Pancreas (tissue), 10 donors: ENCODE measurements at regions not wholly inside any gene's neighbourhood (a gene's known extent, or its start where the extent isn't known, plus 50 kb on each side); places are given as distances from the start of the nearest gene placed in this dataset.
"Not testable (repeated sequence)": the region's sequence is repeated elsewhere in the genome, so short reads cannot be mapped to it uniquely, and the experiment has no call there.

Experiments used
- ATAC-seq, 4 donors: fragments of 200-7000 bp; cut with Tn5 transposase; one replicate each; pipeline versions ENCODE4 v1.8.0 to v1.9.1; 2020; ENCODE audit warnings: mild to moderate bottlenecking in 4 of 4, moderate library complexity in 4 of 4
- DNase-seq, 6 donors: peaks; one replicate each; pipeline ENCODE4 v3.0.0-alpha.2; 2020
- FAIRE-seq: peaks from 2 replicates; lab custom pipeline; 2012; peaks lifted over from hg19 to GRCh38; lab: Jason Lieb, UNC
- H3K27ac ChIP-seq, 4 donors: fragments of 200-600 bp; sonication (generic); 1 replicate in 3 of 4; 2 replicates in 1 of 4; pipeline versions ENCODE4 v1.5.0 to v1.8.0; 2020
- H3K27me3 ChIP-seq, 4 donors: fragments of 200-600 bp; one replicate each; pipeline ENCODE4 v1.8.0; 2021
- H3K36me3 ChIP-seq, 3 donors: fragments of 200-600 bp; sonication (generic) in 1 of 3; one replicate each; pipeline versions ENCODE4 v1.5.0 to v1.8.0; 2020 to 2021
- H3K4me1 ChIP-seq, 3 donors: fragments of 200-600 bp; one replicate each; pipeline ENCODE4 v1.8.0; 2021
- H3K4me3 ChIP-seq, 4 donors: fragments of 200-600 bp; sonication (generic) in 2 of 4; one replicate each; pipeline versions ENCODE4 v1.5.0 to v1.8.0; 2020 to 2021
- H3K9me3 ChIP-seq, 4 donors: fragments of 200-600 bp; one replicate each; pipeline ENCODE4 v1.8.0; 2021
- WGBS, 2 donors: extraction: QIAGEN DNeasy Blood & Tissue Kit; methylation state at CpG; one replicate each; pipeline ENCODE4 v1.1.7; 2013; 5-methylcytosine and 5-hydroxymethylcytosine counted together
- intact Hi-C, 3 donors: fragments of 100-400 bp; cut with DNase I; formaldehyde crosslinking; loops; one replicate each; pipeline versions ENCODE4 v1.11.1 to v1.14.2; 2022
- TF ChIP-seq, protein P1 (sequence below), 4 donors: fragments of 200-600 bp; sonication (generic) in 3 of 4; IDR thresholded peaks; one replicate each; pipeline versions ENCODE4 v1.5.0 to v1.8.0; 2021; ENCODE audit warnings: antibody characterized with exemption in 4 of 4
- donor health status: healthy with polysubstance abuse.
- donor health status: DM: no; HTN: no; CAD: no; lungs with moderate emphysema.
- donor health status: DM: no; HTN: no; CAD: no.
- donor health status: control.
- donor health status: control.
- donor health status: Bipolar disorder and iron deficiency.
- donor health status: DM: yes; HTN: yes; CAD: no.
- donor health status: DM: no; HTN: no; CAD: no.
- donor health status: DM: no; HTN: no; CAD: no.
- donor health status: DM: yes; HTN: yes; CAD: no.

DNA sequence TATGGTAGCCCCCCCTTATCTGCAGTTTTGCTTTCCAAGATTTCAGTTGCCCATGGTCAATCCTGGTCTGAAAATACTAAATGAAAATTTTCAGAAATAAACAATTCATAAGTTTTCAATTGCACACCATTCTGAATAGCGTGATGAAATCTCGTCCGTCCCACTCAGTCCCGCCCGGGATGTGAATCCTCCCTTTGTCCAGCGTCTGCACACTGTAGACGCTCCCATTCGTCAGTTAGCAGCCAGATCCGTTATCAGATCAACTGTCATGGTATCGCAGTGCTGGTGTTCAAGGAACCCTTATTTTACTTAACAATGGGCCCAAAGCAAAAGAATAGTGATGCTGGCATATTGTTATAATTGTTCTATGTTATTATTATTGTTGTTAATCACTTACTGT is 98.6 kb downstream of the TMEM215 start:
- Histone ChIP-seq H3K36me3 (no peaks in the 10 kb centered on the region), H3K4me1 (no peaks in the 10 kb centered on the region), H3K27ac (no peak overlapping the region), H3K27me3 (no peaks in the 10 kb centered on the region), H3K4me3 (no peak overlapping the region), H3K9me3 (no peaks in the 10 kb centered on the region)
- ATAC-seq: no peak
- WGBS, 2 donors: 76 to 84% methylated on average over 10 of the region's 10 CpGs
- intact Hi-C loops: no loop called here
- TF ChIP-seq, protein P1, sequence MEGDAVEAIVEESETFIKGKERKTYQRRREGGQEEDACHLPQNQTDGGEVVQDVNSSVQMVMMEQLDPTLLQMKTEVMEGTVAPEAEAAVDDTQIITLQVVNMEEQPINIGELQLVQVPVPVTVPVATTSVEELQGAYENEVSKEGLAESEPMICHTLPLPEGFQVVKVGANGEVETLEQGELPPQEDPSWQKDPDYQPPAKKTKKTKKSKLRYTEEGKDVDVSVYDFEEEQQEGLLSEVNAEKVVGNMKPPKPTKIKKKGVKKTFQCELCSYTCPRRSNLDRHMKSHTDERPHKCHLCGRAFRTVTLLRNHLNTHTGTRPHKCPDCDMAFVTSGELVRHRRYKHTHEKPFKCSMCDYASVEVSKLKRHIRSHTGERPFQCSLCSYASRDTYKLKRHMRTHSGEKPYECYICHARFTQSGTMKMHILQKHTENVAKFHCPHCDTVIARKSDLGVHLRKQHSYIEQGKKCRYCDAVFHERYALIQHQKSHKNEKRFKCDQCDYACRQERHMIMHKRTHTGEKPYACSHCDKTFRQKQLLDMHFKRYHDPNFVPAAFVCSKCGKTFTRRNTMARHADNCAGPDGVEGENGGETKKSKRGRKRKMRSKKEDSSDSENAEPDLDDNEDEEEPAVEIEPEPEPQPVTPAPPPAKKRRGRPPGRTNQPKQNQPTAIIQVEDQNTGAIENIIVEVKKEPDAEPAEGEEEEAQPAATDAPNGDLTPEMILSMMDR (IDR thresholded peaks at IDR 0.05): no peak
- no peak for DNase-seq
- FAIRE-seq: no peak

DNA sequence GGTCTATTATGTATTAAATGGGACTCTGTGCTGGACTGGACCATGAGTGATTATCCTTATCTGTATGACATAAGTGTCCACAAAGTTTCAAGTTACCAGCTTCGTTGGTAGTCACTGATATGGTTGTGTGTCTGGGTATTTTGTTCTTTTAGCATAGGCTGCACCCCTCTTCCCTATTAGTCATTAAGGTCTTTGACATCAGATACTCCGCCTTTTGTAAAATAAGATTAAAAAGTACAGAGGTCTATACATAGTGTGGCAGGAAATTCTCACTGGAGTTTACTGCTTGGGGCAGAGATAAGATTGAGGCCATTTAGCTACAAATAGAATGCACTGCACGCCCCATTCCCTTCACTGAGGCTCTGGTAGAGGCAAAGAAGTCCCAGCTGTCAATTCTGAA is 99.4 kb downstream of the TMEM215 start:
- Histone ChIP-seq H3K4me1 (no peaks in the 10 kb centered on the region), H3K9me3 (no peaks in the 10 kb centered on the region), H3K27me3 (no peaks in the 10 kb centered on the region), H3K27ac (no peak overlapping the region), H3K36me3 (no peaks in the 10 kb centered on the region), H3K4me3 (no peak overlapping the region)
- DNase-seq (no peak), FAIRE-seq (no peak), ATAC-seq (no peak)
- intact Hi-C loops: no loop called here
- TF ChIP-seq, protein P1 (IDR thresholded peaks at IDR 0.05): no peak
- WGBS, 2 donors: 2 to 3% methylated on average over 3 of the region's 3 CpGs

DNA sequence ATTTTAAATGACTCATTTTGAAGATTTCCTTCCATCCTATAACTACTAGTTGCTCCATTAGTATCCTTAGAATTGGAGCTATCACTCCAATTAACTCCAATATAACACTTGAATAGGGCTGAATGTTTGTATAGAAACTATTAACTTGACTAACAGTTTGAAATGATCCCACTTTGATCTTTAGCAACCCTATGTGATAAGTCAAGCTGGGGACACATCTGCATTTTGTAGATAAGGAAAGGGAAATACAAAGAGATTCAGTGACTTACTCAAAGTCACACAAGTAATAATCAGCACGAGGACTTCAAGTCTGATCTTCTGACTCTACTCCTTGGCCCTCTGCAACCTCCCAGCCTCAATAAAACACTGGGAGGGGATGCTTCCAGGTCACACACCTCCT is 101.1 kb downstream of the TMEM215 start:
- Histone ChIP-seq H3K27me3 (no peaks in the 10 kb centered on the region), H3K9me3 (no peaks in the 10 kb centered on the region), H3K4me1 (no peaks in the 10 kb centered on the region), H3K27ac (no peak overlapping the region), H3K4me3 (no peak overlapping the region), H3K36me3 (no peaks in the 10 kb centered on the region)
- TF ChIP-seq, protein P1 (IDR thresholded peaks at IDR 0.05): no peak
- FAIRE-seq: no peak
- ATAC-seq: no peak
- DNase-seq: no peak
- intact Hi-C loops: no loop called here
- WGBS, 2 donors: 14 to 32% methylated on average over 1 of the region's 1 CpG

DNA sequence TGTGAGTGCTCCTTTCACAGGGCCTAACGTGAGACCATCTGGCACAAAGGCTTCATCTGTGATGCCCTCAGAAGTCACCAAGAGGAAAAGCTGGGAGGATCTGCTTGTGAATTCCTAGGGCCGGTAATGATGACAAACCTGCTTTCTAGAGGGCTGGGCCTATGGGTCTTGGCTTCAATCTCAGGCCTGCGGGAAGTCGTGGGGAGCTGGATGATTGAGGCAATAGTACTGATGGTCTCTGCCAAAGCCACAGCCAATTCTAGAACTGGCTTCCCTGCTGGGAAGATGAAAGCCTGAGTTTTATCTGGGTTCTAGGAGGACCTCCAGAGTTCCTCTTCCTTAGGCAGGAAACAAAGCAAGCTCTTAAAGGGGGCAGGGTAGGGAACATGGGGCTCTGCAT is 102.7 kb downstream of the TMEM215 start:
- no peak for DNase-seq
- no peaks in the 10 kb centered on the region for H3K4me1 ChIP-seq
- no peaks in the 10 kb centered on the region for H3K36me3 ChIP-seq
- no peak for FAIRE-seq
- TF ChIP-seq, protein P1 (IDR thresholded peaks at IDR 0.05): no peak
- H3K4me3 ChIP-seq: no peak overlapping the region
- intact Hi-C loops: no loop called here
- no peaks in the 10 kb centered on the region for H3K9me3 ChIP-seq
- no peak for ATAC-seq
- no peaks in the 10 kb centered on the region for H3K27me3 ChIP-seq
- WGBS, 2 donors: 79 to 91% methylated on average over 4 of the region's 4 CpGs
- H3K27ac ChIP-seq: no peak overlapping the region

DNA sequence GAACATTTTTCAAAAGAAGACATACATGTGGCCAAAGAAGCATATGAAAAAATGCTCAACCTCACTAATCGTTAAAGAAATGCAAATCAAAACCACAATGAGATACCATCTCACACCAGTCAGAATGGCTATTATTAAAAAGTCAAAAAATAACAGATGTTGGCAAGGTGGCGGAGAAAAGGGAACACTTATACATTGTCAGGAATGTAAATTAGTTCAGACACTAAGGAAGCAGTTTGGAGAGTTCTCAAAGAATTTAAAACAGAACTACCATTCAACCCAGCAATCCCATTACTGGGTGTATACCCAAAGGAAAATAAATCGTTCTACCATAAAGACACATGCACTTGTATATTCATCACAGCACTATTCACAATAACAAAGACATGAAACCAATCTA is 106.9 kb downstream of the APTX start:
- H3K9me3 ChIP-seq, H3K36me3 ChIP-seq, FAIRE-seq, intact Hi-C loops, DNase-seq, ATAC-seq, H3K27ac ChIP-seq, H3K4me1 ChIP-seq, H3K27me3 ChIP-seq, H3K4me3 ChIP-seq: not testable (repeated sequence)
- 45 to 49% methylated on average over 3 of the region's 3 CpGs for WGBS, 2 donors

DNA sequence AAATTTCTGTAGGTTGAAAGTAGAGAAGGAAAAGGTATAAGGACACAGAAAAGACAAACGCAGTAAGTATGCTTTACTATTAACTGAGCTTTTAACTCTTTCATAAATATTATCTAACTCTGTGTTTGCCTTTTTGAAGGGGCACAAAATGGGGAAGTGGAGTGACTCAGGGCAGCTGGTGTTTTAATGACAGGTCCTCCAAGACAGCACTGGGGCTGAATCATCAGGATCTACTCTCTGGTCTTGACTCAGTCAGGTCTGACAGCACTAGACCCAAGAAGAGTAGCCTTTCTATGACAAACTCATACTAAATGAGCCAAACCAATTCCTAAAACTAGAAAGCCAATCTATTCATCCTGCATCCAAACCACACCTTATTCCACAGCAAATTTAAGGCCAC is 102.2 kb downstream of the APTX start:
- no peak overlapping the region for H3K4me3 ChIP-seq
- no peak for FAIRE-seq
- intact Hi-C loops: no loop called here

More for the DNA sequence above, 102.2 kb downstream of the APTX start:
- Histone ChIP-seq H3K27me3 (no peaks in the 10 kb centered on the region), H3K4me1 (no peaks in the 10 kb centered on the region), H3K9me3 (no peaks in the 10 kb centered on the region), H3K27ac (no peak overlapping the region), H3K36me3 (no peaks in the 10 kb centered on the region)
- ATAC-seq: no peak
- TF ChIP-seq, protein P1 (IDR thresholded peaks at IDR 0.05): no peak
- no peak for DNase-seq
- 22 to 38% methylated on average over 1 of the region's 1 CpG for WGBS, 2 donors
